K562 (cell line): ENCODE measurements at regions not wholly inside any gene's neighbourhood (a gene's known extent, or its start where the extent isn't known, plus 50 kb on each side); places are given as distances from the start of the nearest gene placed in this dataset.

Experiments
- CBX3 ChIP-seq, 2 experiments: IDR thresholded peaks; 1 replicate in 1 of 2; 2 replicates in 1 of 2; pipeline ENCODE4 v1.6.1; 2012; ENCODE audit warnings: inconsistent platforms in 2 of 2, low read length in 2 of 2, borderline replicate concordance in 1 of 2, control low read depth in 1 of 2
- CEBPG ChIP-seq, 3 experiments: fragments of 200-800 bp in 1 of 3; sonication (Bioruptor generic) in 1 of 3; sonication (generic) in 1 of 3; formaldehyde crosslinking in 1 of 3; IDR thresholded peaks in 2 of 3; conservative IDR thresholded peaks in 1 of 3; 2 replicates each; pipeline versions ENCODE4 v1.6.1 to v1.8.0; 2016 to 2022; ENCODE audit warnings: missing compliant biosample characterization in 2 of 3, missing genetic modification characterization in 2 of 3, mild to moderate bottlenecking in 1 of 3, missing genetic modification reagents in 1 of 3
- CHD4 ChIP-seq: fragments of 200-600 bp; sonication (generic); IDR thresholded peaks from 3 replicates; pipeline ENCODE4 v1.6.1; 2012; ENCODE audit warnings: low read depth, mild to moderate bottlenecking, mixed read lengths, low read length, inconsistent platforms; ENCODE audit not compliant: insufficient read depth, insufficient replicate concordance, poor library complexity, severe bottlenecking
- EP300 ChIP-seq: IDR thresholded peaks from 2 replicates; pipeline ENCODE4 v1.6.1; 2012; ENCODE audit warnings: low read length, improper control_type of control experiment
- MED1 ChIP-seq: sonication (generic); formaldehyde crosslinking; IDR thresholded peaks from 2 replicates; pipeline ENCODE4 v1.8.1; 2023; ENCODE audit warnings: missing genetic modification reagents, borderline replicate concordance
- RUNX1 ChIP-seq: sonication (generic); IDR thresholded peaks from 2 replicates; pipeline ENCODE4 v1.6.1; 2016; ENCODE audit warnings: antibody characterized with exemption, low read depth
- TAL1 ChIP-seq: fragments of 450-650 bp; IDR thresholded peaks from 2 replicates; pipeline ENCODE4 v1.6.1; 2016; ENCODE audit warnings: mild to moderate bottlenecking
- ZKSCAN8 ChIP-seq: fragments of 200-800 bp; sonication (Bioruptor generic); IDR thresholded peaks from 2 replicates; pipeline ENCODE4 v1.6.1; 2016; ENCODE audit warnings: missing genetic modification characterization, missing compliant biosample characterization
- TF ChIP-seq, protein P1 (sequence below), 2 experiments: IDR thresholded peaks; 2 replicates each; pipeline ENCODE4 v1.6.1; 2011; ENCODE audit warnings: borderline replicate concordance in 1 of 2, control low read depth in 1 of 2, low read depth in 1 of 2, low read length in 1 of 2, mild to moderate bottlenecking in 1 of 2, mixed read lengths in 1 of 2, moderate library complexity in 1 of 2; ENCODE audit not compliant: insufficient read depth in 1 of 2, insufficient read length in 1 of 2, poor library complexity in 1 of 2, severe bottlenecking in 1 of 2; ENCODE audit errors: extremely low read depth in 1 of 2
- TF ChIP-seq, protein P2 (sequence below): fragments of 450-650 bp; IDR thresholded peaks from 2 replicates; pipeline ENCODE4 v1.6.1; 2016; ENCODE audit warnings: low read depth, mild to moderate bottlenecking, moderate library complexity

DNA sequence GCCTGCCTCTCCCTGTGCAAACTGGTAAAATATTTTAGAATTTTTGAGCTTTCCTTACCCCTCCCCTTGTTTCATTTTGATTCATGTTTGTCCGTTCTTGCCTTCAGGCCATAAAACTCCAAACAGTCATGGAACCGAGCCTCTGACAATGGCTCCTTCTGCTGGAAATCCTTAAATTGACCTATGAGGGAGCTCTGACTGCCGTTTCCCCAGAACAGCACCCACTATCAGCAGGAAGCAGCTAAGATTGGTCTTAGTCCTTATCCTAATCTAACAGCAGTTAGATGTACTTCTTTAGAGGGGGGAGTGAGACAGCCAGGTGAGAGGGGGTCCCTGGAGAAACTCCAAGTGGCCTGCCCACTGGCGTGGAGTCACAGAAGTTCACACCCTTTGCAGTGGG is 106.7 kb downstream of the FAM174A start (continued):
- TF ChIP-seq, protein P1, sequence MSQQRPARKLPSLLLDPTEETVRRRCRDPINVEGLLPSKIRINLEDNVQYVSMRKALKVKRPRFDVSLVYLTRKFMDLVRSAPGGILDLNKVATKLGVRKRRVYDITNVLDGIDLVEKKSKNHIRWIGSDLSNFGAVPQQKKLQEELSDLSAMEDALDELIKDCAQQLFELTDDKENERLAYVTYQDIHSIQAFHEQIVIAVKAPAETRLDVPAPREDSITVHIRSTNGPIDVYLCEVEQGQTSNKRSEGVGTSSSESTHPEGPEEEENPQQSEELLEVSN (IDR thresholded peaks at IDR 0.05; ENCODE audit: borderline replicate concordance in 1 of 2, extremely low read depth in 1 of 2, insufficient read depth in 1 of 2, insufficient read length in 1 of 2, low read depth in 1 of 2, low read length in 1 of 2, poor library complexity in 1 of 2, severe bottlenecking in 1 of 2): no peak
- TF ChIP-seq ZKSCAN8 (CRISPR knock-in tag): no peak
- peak; percentile 39; the same call in 1 of the 2 replicates for TF ChIP-seq EP300
- peak; percentile 57; the same call in 1 of the 2 replicates for TF ChIP-seq TAL1
- no peak for TF ChIP-seq RUNX1
- TF ChIP-seq, protein P2, sequence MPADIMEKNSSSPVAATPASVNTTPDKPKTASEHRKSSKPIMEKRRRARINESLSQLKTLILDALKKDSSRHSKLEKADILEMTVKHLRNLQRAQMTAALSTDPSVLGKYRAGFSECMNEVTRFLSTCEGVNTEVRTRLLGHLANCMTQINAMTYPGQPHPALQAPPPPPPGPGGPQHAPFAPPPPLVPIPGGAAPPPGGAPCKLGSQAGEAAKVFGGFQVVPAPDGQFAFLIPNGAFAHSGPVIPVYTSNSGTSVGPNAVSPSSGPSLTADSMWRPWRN: no peak
- no peak for TF ChIP-seq CEBPG (CRISPR knock-in tag; IDR thresholded peaks at IDR 0.05)
- no peak for TF ChIP-seq CEBPG (tag; conservative IDR thresholded peaks at IDR 0.05 in 1 of 2, IDR thresholded peaks at IDR 0.05 in 1 of 2)
- TF ChIP-seq CHD4: no peak
- TF ChIP-seq CBX3 (IDR thresholded peaks at IDR 0.05; ENCODE audit: borderline replicate concordance in 1 of 2, low read length in 2 of 2): no peak
- TF ChIP-seq MED1 (CRISPR knock-in tag): no peak
